T47D (cell line): ENCODE measurements at regions not wholly inside any gene's neighbourhood (a gene's known extent, or its start where the extent isn't known, plus 50 kb on each side); places are given as distances from the start of the nearest gene placed in this dataset.

Experiments used
- DNase-seq, 2 experiments: peaks; one replicate each; pipeline versions ENCODE4 v3.0.0 to v3.0.0-alpha.2; 2011 to 2012; ENCODE audit warnings: low read depth in 1 of 2, low spot score in 1 of 2
- JUND ChIP-seq: IDR thresholded peaks from 2 replicates; pipeline ENCODE4 v1.6.1; 2012; ENCODE audit warnings: low read depth
- in situ Hi-C: cut with HindIII; loops from 2 replicates; pipeline ENCODE4 v1.10.0; 2016; ENCODE audit warnings: low sequenced_read_pairs, low pct_unique_long_range_greater_than_20kb

DNA sequence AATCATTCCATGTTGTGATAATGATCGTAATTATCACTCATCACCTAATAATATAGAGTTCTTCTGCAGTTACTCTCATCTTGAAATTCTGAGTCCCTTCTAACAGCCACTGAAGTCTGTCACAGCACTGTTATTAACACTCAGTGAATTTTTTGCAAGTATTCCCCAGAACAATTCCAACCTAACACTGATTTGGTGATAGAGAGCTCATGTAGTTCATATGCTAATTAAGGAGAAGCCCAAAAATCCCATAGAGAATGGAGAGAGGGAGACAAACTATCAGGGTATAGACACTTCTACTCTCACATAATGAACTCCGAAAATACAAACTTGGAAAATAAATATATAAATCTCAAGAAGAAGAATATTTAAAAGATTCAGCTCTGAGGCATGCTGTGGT, 1253.4 kb upstream of the NXPH2 start:
- no peak for DNase-seq
- no peak for TF ChIP-seq JUND
- in situ Hi-C loops = no loop called here

- in situ Hi-C loops = no loop called here
- no peak for DNase-seq
- no peak for TF ChIP-seq JUND
Observed at GRCh38 chr2:140027966-140028365, 1247.8 kb upstream of the NXPH2 start.

DNA sequence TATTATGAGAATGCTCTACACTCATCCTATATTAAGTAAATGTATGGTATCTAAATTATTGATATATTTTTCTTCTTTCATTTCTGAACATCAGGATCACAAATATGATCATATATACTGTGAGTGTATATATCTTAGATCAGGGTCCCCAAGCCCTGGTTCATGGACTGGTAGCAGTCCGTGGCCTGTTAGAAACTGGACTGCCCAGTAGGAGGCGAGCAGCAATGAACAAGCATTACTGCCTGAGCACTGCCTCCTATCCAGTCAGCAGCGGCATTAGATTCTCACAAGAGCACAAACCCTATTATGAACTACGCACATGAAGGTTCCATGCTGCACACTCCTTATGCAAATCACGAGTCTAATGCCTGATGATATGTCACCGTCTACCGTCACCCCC, 1247.1 kb upstream of the NXPH2 start:
- in situ Hi-C loops = no loop called here
- no peak for TF ChIP-seq JUND
- peak in 1 of 2 experiments; percentile 6 for DNase-seq

DNA sequence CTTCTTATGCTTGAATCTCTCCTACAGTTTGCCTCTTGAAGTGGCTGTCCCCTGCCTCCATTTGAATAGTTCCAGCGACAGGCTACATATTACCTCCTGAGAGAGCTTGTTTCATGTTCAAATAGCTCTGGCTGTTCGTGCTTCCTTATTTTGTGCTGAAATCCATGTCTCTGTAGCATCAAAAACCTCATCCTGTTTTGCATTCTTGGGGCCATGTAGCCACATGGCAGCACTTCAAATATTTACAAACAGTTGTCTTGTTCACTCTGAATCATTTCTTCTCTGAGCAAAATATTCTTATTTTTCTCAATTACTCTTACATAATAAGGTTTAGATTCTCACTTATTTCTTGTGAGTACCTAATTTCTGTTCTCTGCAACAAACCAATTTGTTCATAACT, 1243.1 kb upstream of the NXPH2 start:
- DNase-seq = no peak
- in situ Hi-C loops = no loop called here
- TF ChIP-seq JUND = no peak

DNA sequence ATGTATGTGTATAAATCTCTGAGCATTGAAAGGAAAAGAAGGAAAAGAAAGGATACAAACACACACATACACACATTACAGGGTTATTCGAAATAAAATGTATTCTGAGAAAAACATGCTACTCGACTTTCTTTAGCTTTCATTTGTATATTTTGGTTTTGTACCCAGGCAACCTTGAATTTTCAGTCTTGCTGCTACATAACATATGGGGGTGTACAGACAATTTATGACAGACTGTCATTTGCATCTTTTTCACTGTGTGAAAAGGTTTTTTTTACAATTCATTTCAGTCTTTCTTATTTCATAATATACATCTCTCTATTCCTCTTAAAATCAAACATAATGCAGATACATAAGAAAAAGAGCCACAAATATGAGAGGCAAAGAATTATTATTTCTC, 1238.4 kb upstream of the NXPH2 start:
- DNase-seq = no peak
- no peak for TF ChIP-seq JUND
- in situ Hi-C loops = no loop called here

DNA sequence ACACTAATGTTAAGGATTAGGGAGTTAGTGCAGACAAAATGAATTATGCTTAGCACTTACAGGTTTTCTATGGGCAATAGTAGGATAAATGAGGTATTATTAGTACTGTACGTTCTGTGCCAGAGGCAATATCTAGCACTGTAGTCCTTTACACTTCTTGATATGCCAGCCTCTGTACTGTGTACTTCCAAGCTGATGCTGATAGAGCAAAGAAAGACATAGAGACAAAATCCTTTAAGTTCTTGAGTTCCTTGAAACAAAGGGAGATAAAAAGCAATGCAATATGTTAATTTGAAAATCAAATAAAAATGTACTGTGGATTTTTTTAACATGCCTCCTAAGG, 1234.0 kb upstream of the NXPH2 start:
- in situ Hi-C loops = no loop called here
- no peak for TF ChIP-seq JUND
- DNase-seq = no peak

- TF ChIP-seq JUND = no peak
- peak in 1 of 2 experiments; percentile 42 for DNase-seq
- in situ Hi-C loops = no loop called here
Observed at GRCh38 chr2:140013545-140014203, 1233.5 kb upstream of the NXPH2 start.

- no peak for DNase-seq
- no peak for TF ChIP-seq JUND
- in situ Hi-C loops = no loop called here
Observed at GRCh38 chr2:140011287-140011686, 1231.1 kb upstream of the NXPH2 start.

DNA sequence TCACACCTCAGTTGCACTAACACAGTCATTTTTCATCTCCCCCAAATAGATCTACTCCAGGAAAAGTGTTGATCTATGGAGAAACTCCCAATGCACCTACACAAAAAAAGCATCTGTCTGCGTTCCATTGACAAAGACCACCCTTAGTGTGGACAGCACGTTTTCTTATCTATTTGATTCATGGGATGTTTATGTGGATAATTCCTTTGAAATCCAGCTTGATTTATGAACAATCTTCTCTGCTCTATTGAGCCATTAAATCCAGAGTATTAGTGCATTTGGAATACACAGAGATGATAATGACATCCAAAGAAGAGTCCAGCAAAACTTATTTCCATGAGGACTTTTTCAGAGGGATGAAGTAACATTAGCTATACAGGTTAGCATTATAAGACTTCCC, 1221.9 kb upstream of the NXPH2 start:
- in situ Hi-C loops = no loop called here
- no peak for TF ChIP-seq JUND
- no peak for DNase-seq

GRCh38 chr2:139992711-139993345, 1212.6 kb upstream of the NXPH2 start:
- DNase-seq = no peak
- in situ Hi-C loops = no loop called here
- TF ChIP-seq JUND = no peak

DNA sequence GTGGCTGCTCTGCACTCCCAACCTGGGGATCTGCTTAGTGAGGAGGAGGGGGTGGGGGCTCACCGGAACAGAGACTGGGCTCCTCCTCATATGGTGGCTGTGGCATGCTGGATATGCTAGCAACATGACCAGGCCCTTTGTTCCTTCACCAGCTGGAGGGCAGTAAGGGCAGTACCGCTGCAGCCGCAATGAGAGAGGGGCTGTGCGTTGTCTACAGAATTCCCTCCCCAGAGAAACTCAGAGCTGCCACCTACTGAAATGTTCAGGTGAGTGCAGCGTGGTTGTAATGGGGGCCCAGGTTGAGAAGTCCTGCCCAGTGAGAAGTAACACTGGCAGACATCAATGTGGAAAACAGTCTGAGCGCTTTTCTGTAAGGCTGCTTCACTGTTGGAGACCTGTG, 1211.9 kb upstream of the NXPH2 start:
- DNase-seq = no peak

DNA sequence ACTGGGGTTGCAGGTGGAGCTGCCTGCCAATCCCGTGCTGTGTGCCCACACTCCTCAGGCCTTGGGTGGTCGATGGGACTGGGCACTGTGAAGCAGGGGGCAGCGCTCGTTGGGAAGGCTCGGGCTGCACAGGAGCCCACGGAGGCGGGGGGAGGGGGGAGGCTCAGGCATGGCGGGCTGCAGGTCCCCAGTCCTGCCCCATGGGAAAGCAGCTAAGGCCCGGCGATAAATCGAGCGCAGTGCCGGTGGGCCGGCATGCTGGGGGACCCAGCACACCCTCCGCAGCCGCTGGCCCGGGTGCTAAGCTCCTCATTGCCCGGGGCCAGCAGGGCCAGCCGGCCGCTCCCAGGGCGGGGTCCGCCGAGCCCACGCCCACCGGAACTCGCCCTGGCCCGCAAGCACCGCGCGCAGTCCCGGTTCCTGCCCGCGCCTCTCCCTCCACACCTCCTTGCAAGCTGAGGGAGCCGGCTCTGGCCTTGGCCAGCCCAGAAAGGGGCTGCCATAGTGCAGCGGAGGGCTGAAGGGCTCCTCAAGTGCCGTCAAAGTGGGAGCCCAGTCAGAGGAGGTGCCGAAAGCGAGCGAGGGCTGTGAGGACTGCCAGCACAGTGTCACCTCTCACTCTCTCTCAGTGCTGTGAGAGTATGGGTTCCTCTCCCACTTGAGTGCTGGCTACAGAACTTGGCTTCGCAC, 1210.6 kb upstream of the NXPH2 start:
- DNase-seq = no peak
- in situ Hi-C loops = no loop called here
- TF ChIP-seq JUND = no peak

More for the DNA sequence above, 1211.9 kb upstream of the NXPH2 start:
- TF ChIP-seq JUND = no peak
- in situ Hi-C loops = no loop called here

GRCh38 chr2:139969323-139969722, 1189.1 kb upstream of the NXPH2 start:
- in situ Hi-C loops = no loop called here
- no peak for DNase-seq
- TF ChIP-seq JUND = no peak
